T-cell (primary cell): ENCODE measurements at regions not wholly inside any gene's neighbourhood (a gene's known extent, or its start where the extent isn't known, plus 50 kb on each side); places are given as distances from the start of the nearest gene placed in this dataset.

Experiments
- ATAC-seq, 4 experiments: fragments of 200-7000 bp in 3 of 4; fragments of 150-1000 bp in 1 of 4; cut with Tn5 transposase; replicated peaks in 1 of 4; 1 replicate in 3 of 4; 2 replicates in 1 of 4; pipeline ENCODE4 v1.10.0; 2021; ENCODE audit warnings: moderate library complexity in 3 of 4, mild to moderate bottlenecking in 2 of 4, moderate number of reproducible peaks in 1 of 4
- CTCF ChIA-PET, 2 donors: fragments of 300-600 bp; sonication (Branson Sonifier 250); formaldehyde crosslinking; loops; one replicate each; lab custom pipeline; 2022; ENCODE audit warnings: antibody characterized with exemption in 2 of 2; lab: Charles Lee
- POLR2A ChIA-PET, 2 donors: fragments of 300-600 bp; sonication (Branson Sonifier 250); formaldehyde crosslinking; loops; one replicate each; lab custom pipeline; 2022; ENCODE audit warnings: antibody characterized with exemption in 2 of 2; lab: Charles Lee
- DNase-seq, 35 experiments: peaks; one replicate each; pipeline versions ENCODE4 v3.0.0 to v3.0.0-alpha.2; 2013 to 2023
- H3K27ac ChIP-seq: one replicate; pipeline ENCODE4 v1.5.1; 2013; ENCODE audit warnings: low read length
- H3K27me3 ChIP-seq, 2 experiments: replicated peaks in 1 of 2; 1 replicate in 1 of 2; 2 replicates in 1 of 2; pipeline versions ENCODE4 v1.6.1 to v1.7.0; 2013; ENCODE audit warnings: low read length in 1 of 2, mixed read lengths in 1 of 2; ENCODE audit not compliant: control insufficient read depth in 2 of 2, insufficient read depth in 2 of 2; ENCODE audit errors: extremely low read depth in 1 of 2
- H3K36me3 ChIP-seq, 2 donors: 1 replicate in 1 of 2; 2 replicates in 1 of 2; pipeline versions ENCODE4 v1.6.1 to v1.7.0; 2013; ENCODE audit warnings: low read length in 1 of 2; ENCODE audit not compliant: control insufficient read depth in 2 of 2, insufficient read depth in 1 of 2; ENCODE audit errors: extremely low read depth in 1 of 2
- H3K4me1 ChIP-seq, 2 experiments: 1 replicate in 1 of 2; 2 replicates in 1 of 2; pipeline versions ENCODE4 v1.6.1 to v1.7.0; 2013; ENCODE audit warnings: low read length in 2 of 2, mixed read lengths in 1 of 2; ENCODE audit not compliant: insufficient read depth in 2 of 2, control insufficient read depth in 1 of 2; ENCODE audit errors: extremely low read depth in 1 of 2
- H3K4me3 ChIP-seq, 2 donors: 1 replicate in 1 of 2; 2 replicates in 1 of 2; pipeline versions ENCODE4 v1.5.1 to v1.7.0; 2013; ENCODE audit warnings: mild to moderate bottlenecking in 2 of 2, low read length in 1 of 2, moderate library complexity in 1 of 2; ENCODE audit not compliant: control insufficient read depth in 1 of 2; ENCODE audit errors: extremely low read depth in 1 of 2
- H3K9me3 ChIP-seq: 2 replicates; pipeline ENCODE4 v1.7.0; 2013
- H3K27ac Mint-ChIP-seq, 2 donors: one replicate each; pipeline ENCODE4 v1.8.0; 2020 to 2021; ENCODE audit warnings: mild to moderate bottlenecking in 2 of 2, mixed read lengths in 2 of 2
- H3K27me3 Mint-ChIP-seq, 2 donors: one replicate each; pipeline ENCODE4 v1.8.0; 2021 to 2022; ENCODE audit warnings: mixed read lengths in 2 of 2
- H3K36me3 Mint-ChIP-seq: one replicate; pipeline ENCODE4 v1.8.0; 2021; ENCODE audit warnings: mixed read lengths
- H3K4me1 Mint-ChIP-seq, 3 donors: one replicate each; pipeline ENCODE4 v1.8.0; 2020 to 2022; ENCODE audit warnings: mixed read lengths in 3 of 3, mild to moderate bottlenecking in 1 of 3
- H3K4me3 Mint-ChIP-seq, 3 donors: one replicate each; pipeline ENCODE4 v1.8.0; 2020 to 2022; ENCODE audit warnings: mild to moderate bottlenecking in 3 of 3, mixed read lengths in 3 of 3, moderate library complexity in 3 of 3
- H3K9me3 Mint-ChIP-seq, 3 donors: one replicate each; pipeline ENCODE4 v1.8.0; 2020 to 2022; ENCODE audit warnings: mixed read lengths in 3 of 3
- WGBS: methylation state at CpG from one replicate; pipeline ENCODE4 v1.1.5; 2013; ENCODE audit warnings: missing lambda C conversion rate; ENCODE audit not compliant: insufficient coverage; 5-methylcytosine and 5-hydroxymethylcytosine counted together

DNA sequence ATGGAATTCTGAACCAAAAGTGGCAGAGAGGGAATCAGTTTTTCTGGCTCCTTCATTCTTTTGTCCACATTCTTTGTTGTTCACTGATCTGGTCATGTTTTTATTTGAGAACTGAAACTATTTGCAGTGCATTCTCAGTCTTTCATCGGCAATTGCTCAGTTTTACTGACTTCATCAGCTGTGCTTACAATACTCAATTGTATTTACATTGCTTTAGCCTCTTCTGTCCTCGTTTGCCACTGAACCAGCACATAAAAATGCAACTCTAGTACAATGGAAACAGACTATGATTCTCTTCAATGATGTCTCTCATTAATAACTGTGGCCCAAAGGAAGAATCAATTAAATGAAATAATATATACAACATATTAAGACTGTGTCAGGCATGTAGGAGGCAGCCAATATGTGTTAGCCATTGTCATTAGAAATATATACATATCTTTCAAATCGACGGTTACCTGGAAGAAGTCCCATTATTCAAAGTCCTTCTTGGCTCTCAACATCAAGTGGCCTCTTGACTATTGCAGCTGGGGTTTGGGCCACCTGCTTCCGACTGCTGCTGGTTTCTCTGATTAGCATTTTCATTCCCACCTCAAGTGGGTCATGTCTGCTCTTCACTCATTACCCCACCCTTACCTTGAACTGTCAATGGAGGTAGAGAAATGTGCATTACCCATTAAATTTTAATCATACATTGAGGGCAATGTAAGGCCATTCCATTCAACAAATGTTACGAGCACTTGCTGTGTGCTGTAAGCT is 600.1 kb downstream of the INSC start:
- no peaks in the 10 kb centered on the region for H3K9me3 Mint-ChIP-seq
- DNase-seq (no peak), ATAC-seq (no peak)
- POLR2A ChIA-PET, result no interaction called here
- Histone ChIP-seq H3K9me3 (no peaks in the 10 kb centered on the region), H3K4me1 (no peaks in the 10 kb centered on the region), H3K36me3 (no peaks in the 10 kb centered on the region), H3K27ac (no peak overlapping the region), H3K27me3 (no peaks in the 10 kb centered on the region), H3K4me3 (no peak overlapping the region)
- H3K4me3 Mint-ChIP-seq, result no peak overlapping the region
- WGBS, result 92% methylated on average over 1 of the region's 6 CpGs
- H3K27ac Mint-ChIP-seq, result no peak overlapping the region
- no peaks in the 10 kb centered on the region for H3K4me1 Mint-ChIP-seq
- CTCF ChIA-PET, result no interaction called here
- no peaks in the 10 kb centered on the region for H3K36me3 Mint-ChIP-seq
- no peaks in the 10 kb centered on the region for H3K27me3 Mint-ChIP-seq

DNA sequence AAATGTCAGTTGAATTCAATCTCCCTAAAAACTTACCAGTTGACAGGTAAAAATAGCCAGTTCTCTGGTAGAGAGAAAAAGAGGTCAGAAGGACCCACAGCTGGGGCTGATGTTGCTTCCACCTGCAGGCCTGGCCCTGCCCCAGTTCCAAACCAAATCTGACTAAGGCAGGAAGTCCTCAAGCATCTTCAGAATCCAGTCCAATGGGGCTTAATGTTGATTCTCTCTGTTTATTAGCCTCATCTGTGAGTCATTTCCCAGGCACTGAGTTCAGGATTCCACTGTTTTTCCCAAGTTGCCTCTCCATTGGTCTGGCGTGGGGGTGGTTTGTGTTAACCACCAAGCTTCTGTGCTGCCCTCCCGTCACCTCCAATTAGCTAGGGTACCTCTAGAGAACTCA is 601.8 kb downstream of the INSC start:
- ATAC-seq, result no peak
- no peaks in the 10 kb centered on the region for H3K4me1 Mint-ChIP-seq

DNA sequence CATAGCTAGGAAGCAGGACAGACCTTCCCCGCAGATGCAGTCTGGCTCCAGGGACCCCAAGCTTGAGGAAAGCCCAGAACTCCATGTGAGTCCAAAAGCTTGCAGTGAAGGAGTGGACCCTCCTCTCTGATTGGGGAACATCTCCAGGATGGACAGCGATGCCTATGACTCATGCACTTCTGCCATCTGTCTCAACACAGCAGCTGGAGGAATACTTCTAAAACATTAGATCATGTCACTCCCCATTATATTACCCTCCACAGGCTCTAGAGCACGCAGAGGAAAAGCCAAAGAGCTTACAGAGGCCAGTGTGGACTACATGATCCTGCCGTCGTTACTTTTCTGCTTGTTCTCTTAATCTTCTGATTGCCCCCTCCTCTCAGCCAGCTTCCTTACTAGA is 605.7 kb downstream of the INSC start:
- ChIA-PET CTCF (no interaction called here), POLR2A (interaction anchor here in 1 of 2 donors (0.5 kb wide), 1 partner anchor 108 kb away, joined by 3 read pairs; no protein-coding TSS in a partner anchor)
- DNase-seq (no peak), ATAC-seq (no peak)
- Histone ChIP-seq H3K4me3 (no peak overlapping the region), H3K27me3 (no peaks in the 10 kb centered on the region), H3K27ac (no peak overlapping the region), H3K9me3 (no peaks in the 10 kb centered on the region), H3K36me3 (no peaks in the 10 kb centered on the region), H3K4me1 (no peaks in the 10 kb centered on the region)
- H3K27ac Mint-ChIP-seq, result no peak overlapping the region
- WGBS, result 82% methylated on average over 4 of the region's 5 CpGs
- peaks cover 0 to 3% (median 2%) of the 10 kb centered on the region in 3 donors for H3K9me3 Mint-ChIP-seq
- H3K4me3 Mint-ChIP-seq, result no peak overlapping the region
- H3K36me3 Mint-ChIP-seq, result no peaks in the 10 kb centered on the region
- H3K27me3 Mint-ChIP-seq, result no peaks in the 10 kb centered on the region
- H3K4me1 Mint-ChIP-seq, result no peaks in the 10 kb centered on the region

More for the DNA sequence above, 601.8 kb downstream of the INSC start:
- WGBS, result 75% methylated on average over 2 of the region's 2 CpGs
- CTCF ChIA-PET, result no interaction called here
- Histone ChIP-seq H3K27me3 (no peaks in the 10 kb centered on the region), H3K27ac (no peak overlapping the region), H3K4me1 (no peaks in the 10 kb centered on the region), H3K36me3 (no peaks in the 10 kb centered on the region), H3K4me3 (no peak overlapping the region), H3K9me3 (no peaks in the 10 kb centered on the region)
- Mint-ChIP-seq H3K4me3 (no peak overlapping the region), H3K27me3 (no peaks in the 10 kb centered on the region), H3K9me3 (peaks cover 0 to under 1% (median 0%) of the 10 kb centered on the region in 3 donors), H3K36me3 (no peaks in the 10 kb centered on the region), H3K27ac (no peak overlapping the region)
- DNase-seq, result no peak
- POLR2A ChIA-PET, result no interaction called here

DNA sequence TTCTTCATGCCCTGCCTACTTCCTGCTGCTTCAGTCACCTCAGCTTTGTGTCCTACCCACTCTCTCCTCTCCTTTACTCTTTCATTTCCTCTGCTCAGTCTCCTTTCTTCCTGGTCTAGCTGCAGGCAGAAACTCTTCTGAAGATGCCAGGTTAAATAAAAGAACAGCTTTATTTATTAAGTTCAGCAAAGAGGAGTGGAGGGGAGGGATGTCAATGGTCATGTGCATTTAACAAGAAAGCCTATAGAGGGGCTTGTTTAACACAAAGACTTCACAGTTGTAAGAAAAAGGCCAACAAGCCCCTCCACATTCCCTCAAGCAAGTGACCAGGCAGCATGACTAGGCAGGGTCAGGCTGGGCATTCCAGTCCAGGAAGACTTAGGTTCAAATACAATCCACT is 609.2 kb downstream of the INSC start:
- ATAC-seq, result no peak
- peaks cover 0 to 3% (median 2%) of the 10 kb centered on the region in 3 donors for H3K9me3 Mint-ChIP-seq

DNA sequence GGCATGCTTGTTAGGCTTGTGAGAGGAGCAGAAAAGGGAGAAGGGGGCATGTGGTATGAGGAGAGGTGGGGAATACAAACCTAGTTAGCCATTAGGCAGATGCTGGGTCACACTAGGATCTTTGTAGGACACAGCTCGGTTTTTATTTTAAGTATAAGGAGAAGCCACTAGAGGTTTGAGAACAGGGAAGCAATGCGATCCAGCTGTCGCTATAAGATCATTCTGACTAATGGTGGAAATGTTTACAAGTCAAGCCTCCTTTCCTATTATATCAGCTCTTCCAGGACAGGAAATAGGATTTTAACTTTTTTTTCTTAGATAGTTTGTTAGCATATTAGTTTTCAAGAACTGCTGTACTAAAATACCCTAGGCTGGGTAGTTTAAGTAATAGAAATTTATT is 609.9 kb downstream of the INSC start:
- ATAC-seq, result no peak
- H3K4me3 ChIP-seq, result no peak overlapping the region
- H3K27ac ChIP-seq, result no peak overlapping the region
- peaks cover 0 to 3% (median 2%) of the 10 kb centered on the region in 3 donors for H3K9me3 Mint-ChIP-seq
- no peaks in the 10 kb centered on the region for H3K4me1 Mint-ChIP-seq
- H3K36me3 Mint-ChIP-seq, result no peaks in the 10 kb centered on the region
- DNase-seq, result no peak
- H3K36me3 ChIP-seq, result no peaks in the 10 kb centered on the region
- CTCF ChIA-PET, result interaction anchor here in 1 of 2 donors (0.6 kb wide), 1 partner anchor 79 kb away, joined by 3 read pairs; no protein-coding TSS in a partner anchor
- H3K4me1 ChIP-seq, result no peaks in the 10 kb centered on the region
- H3K27me3 ChIP-seq, result no peaks in the 10 kb centered on the region
- no peaks in the 10 kb centered on the region for H3K9me3 ChIP-seq
- POLR2A ChIA-PET, result no interaction called here
- no peak overlapping the region for H3K27ac Mint-ChIP-seq
- H3K27me3 Mint-ChIP-seq, result peaks cover 1 to 3% of the 10 kb centered on the region in 2 donors
- no CpG with 5 or more reads among the region's 3 CpGs for WGBS
- no peak overlapping the region for H3K4me3 Mint-ChIP-seq

More for the DNA sequence above, 609.2 kb downstream of the INSC start:
- no peaks in the 10 kb centered on the region for H3K9me3 ChIP-seq
- DNase-seq, result no peak
- ChIA-PET POLR2A (interaction anchor here in 1 of 2 donors (0.7 kb wide), 1 partner anchor 129 kb away, joined by 3 read pairs; no protein-coding TSS in a partner anchor), CTCF (interaction anchor here in 1 of 2 donors (0.6 kb wide), 1 partner anchor 78 kb away, joined by 3 read pairs; no protein-coding TSS in a partner anchor)
- no peaks in the 10 kb centered on the region for H3K36me3 ChIP-seq
- Mint-ChIP-seq H3K27ac (no peak overlapping the region), H3K4me1 (no peaks in the 10 kb centered on the region), H3K36me3 (no peaks in the 10 kb centered on the region), H3K27me3 (peaks cover 1 to 3% of the 10 kb centered on the region in 2 donors), H3K4me3 (no peak overlapping the region)
- H3K4me3 ChIP-seq, result no peak overlapping the region
- no peaks in the 10 kb centered on the region for H3K4me1 ChIP-seq
- no peaks in the 10 kb centered on the region for H3K27me3 ChIP-seq
- no peak overlapping the region for H3K27ac ChIP-seq

DNA sequence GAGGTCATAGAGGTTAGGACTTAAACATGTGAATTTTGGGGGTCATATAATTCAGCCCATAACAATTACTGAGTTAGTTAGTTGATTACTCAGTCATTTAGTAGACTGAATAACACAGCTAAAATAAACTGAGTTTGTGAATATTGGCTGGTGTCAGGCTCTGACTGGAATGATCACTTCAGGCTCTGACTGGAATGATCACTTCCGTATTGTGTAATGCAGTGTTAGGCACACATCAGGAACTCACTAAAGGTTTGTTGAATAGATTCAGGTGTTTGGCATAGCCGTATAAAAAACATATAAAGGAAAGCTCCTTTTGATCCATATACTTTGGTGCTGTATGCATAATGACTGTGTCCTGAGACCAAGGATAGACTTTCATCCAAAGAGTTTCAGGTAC is 610.5 kb downstream of the INSC start:
- H3K27me3 Mint-ChIP-seq, result peaks cover 1 to 3% of the 10 kb centered on the region in 2 donors
- no peak overlapping the region for H3K4me3 Mint-ChIP-seq
- no peaks in the 10 kb centered on the region for H3K4me1 ChIP-seq
- H3K27ac ChIP-seq, result no peak overlapping the region
- H3K27ac Mint-ChIP-seq, result no peak overlapping the region
- H3K27me3 ChIP-seq, result no peaks in the 10 kb centered on the region
- POLR2A ChIA-PET, result no interaction called here
- ATAC-seq, result no peak
- CTCF ChIA-PET, result no interaction called here
- H3K36me3 Mint-ChIP-seq, result no peaks in the 10 kb centered on the region
- H3K9me3 ChIP-seq, result no peaks in the 10 kb centered on the region
- peaks cover 0 to 3% (median 2%) of the 10 kb centered on the region in 3 donors for H3K9me3 Mint-ChIP-seq
- no peaks in the 10 kb centered on the region for H3K4me1 Mint-ChIP-seq
- no peak overlapping the region for H3K4me3 ChIP-seq
- DNase-seq, result no peak
- no CpG with 5 or more reads among the region's 2 CpGs for WGBS
- no peaks in the 10 kb centered on the region for H3K36me3 ChIP-seq
